SK-N-SH (cell line): ENCODE measurements at regions not wholly inside any gene's neighbourhood (a gene's known extent, or its start where the extent isn't known, plus 50 kb on each side); places are given as distances from the start of the nearest gene placed in this dataset.
"Not testable (repeated sequence)": the region's sequence is repeated elsewhere in the genome, so short reads cannot be mapped to it uniquely, and the experiment has no call there.

Experiments
- CTCF ChIA-PET: fragments of 300-600, 350-600 bp; formaldehyde crosslinking; extraction: SDS; loops from one replicate; lab custom pipeline; 2021; lab: Yijun Ruan, JAX
- POLR2A ChIA-PET: fragments of 350-600 bp; sonication (Branson Sonifier 250); formaldehyde crosslinking; extraction: SDS; loops from one replicate; lab custom pipeline; 2020; ENCODE audit warnings: antibody characterized with exemption, inconsistent platforms; lab: Yijun Ruan, JAX
- DNase-seq: peaks from one replicate; pipeline ENCODE4 v3.0.0; 2012
- H2AFZ ChIP-seq: fragments of 200-600 bp; sonication (generic); 2 replicates; pipeline ENCODE4 v1.8.1; 2016; ENCODE audit warnings: antibody characterized with exemption, mild to moderate bottlenecking, low read depth
- H3F3A ChIP-seq: fragments of 200-600 bp; sonication (generic); replicated peaks from 2 replicates; pipeline ENCODE3; 2016; ENCODE audit warnings: antibody characterized with exemption, mild to moderate bottlenecking; ENCODE audit not compliant: insufficient read depth
- H3K27ac ChIP-seq, 2 experiments: fragments of 200-500 bp in 1 of 2; fragments of 200-600 bp in 1 of 2; sonication (Bioruptor generic) in 1 of 2; sonication (generic), shearing (Covaris generic) in 1 of 2; 2 replicates each; pipeline versions ENCODE4 v1.5.1 to v1.6.1; 2014 to 2016; ENCODE audit warnings: low read depth in 2 of 2, inconsistent platforms in 1 of 2, low read length in 1 of 2, mild to moderate bottlenecking in 1 of 2, mixed read lengths in 1 of 2
- H3K27me3 ChIP-seq: fragments of 200-600 bp; sonication (generic), shearing (Covaris generic); 2 replicates; pipeline ENCODE4 v1.6.1; 2016; ENCODE audit warnings: mixed run types; ENCODE audit not compliant: insufficient read depth
- H3K36me3 ChIP-seq, 2 experiments: fragments of 200-500 bp in 1 of 2; fragments of 200-600 bp in 1 of 2; sonication (Bioruptor generic) in 1 of 2; sonication (generic) in 1 of 2; replicated peaks in 1 of 2; 2 replicates each; pipeline versions ENCODE3 to v1.5.1; 2014 to 2016; ENCODE audit warnings: low read length in 1 of 2, mild to moderate bottlenecking in 1 of 2; ENCODE audit not compliant: insufficient read depth in 2 of 2, control insufficient read depth in 1 of 2
- H3K4me1 ChIP-seq, 2 experiments: fragments of 200-500 bp in 1 of 2; fragments of 200-600 bp in 1 of 2; sonication (Bioruptor generic) in 1 of 2; sonication (generic), shearing (Covaris generic) in 1 of 2; 2 replicates each; pipeline versions ENCODE4 v1.5.1 to v1.6.1; 2014 to 2016; ENCODE audit warnings: low read depth in 1 of 2, low read length in 1 of 2, mixed run types in 1 of 2; ENCODE audit not compliant: insufficient read depth in 2 of 2, control insufficient read depth in 1 of 2
- H3K4me2 ChIP-seq: fragments of 200-600 bp; sonication (generic), shearing (Covaris generic); 2 replicates; pipeline ENCODE4 v1.6.1; 2017; ENCODE audit warnings: mixed run types
- H3K4me3 ChIP-seq, 2 experiments: fragments of 200-500 bp in 1 of 2; fragments of 200-600 bp in 1 of 2; sonication (Bioruptor generic) in 1 of 2; sonication (generic), shearing (Covaris generic) in 1 of 2; 2 replicates each; pipeline versions ENCODE4 v1.5.1 to v1.8.1; 2014 to 2016; ENCODE audit warnings: low read depth in 2 of 2, inconsistent platforms in 1 of 2, low read length in 1 of 2, mild to moderate bottlenecking in 1 of 2, mixed read lengths in 1 of 2, moderate library complexity in 1 of 2
- H3K79me2 ChIP-seq: fragments of 200-600 bp; sonication (generic); 2 replicates; pipeline ENCODE4 v1.8.1; 2017; ENCODE audit warnings: mild to moderate bottlenecking; ENCODE audit not compliant: insufficient read depth
- H3K9ac ChIP-seq: fragments of 200-600 bp; sonication (generic); 2 replicates; pipeline ENCODE4 v1.6.1; 2017; ENCODE audit warnings: mixed run types
- H3K9me2 ChIP-seq: fragments of 200-600 bp; sonication (generic); 2 replicates; pipeline ENCODE4 v1.6.1; 2017; ENCODE audit warnings: mixed run types
- H3K9me3 ChIP-seq: fragments of 200-600 bp; sonication (generic); 2 replicates; pipeline ENCODE4 v1.6.1; 2017; ENCODE audit warnings: mixed run types, mild to moderate bottlenecking, moderate library complexity
- H4K20me1 ChIP-seq: fragments of 200-600 bp; sonication (generic); 2 replicates; pipeline ENCODE4 v1.6.1; 2017; ENCODE audit warnings: mild to moderate bottlenecking, mixed run types; ENCODE audit not compliant: insufficient read depth
- CHD2 ChIP-seq: fragments of 150-350 bp; IDR thresholded peaks from 2 replicates; pipeline ENCODE4 v1.6.1; 2018; ENCODE audit warnings: low read length; ENCODE audit not compliant: partially characterized antibody
- ELF1 ChIP-seq: IDR thresholded peaks from 2 replicates; pipeline ENCODE4 v1.4.0; 2012
- EP300 ChIP-seq, 2 experiments: IDR thresholded peaks; 2 replicates each; pipeline versions ENCODE4 v1.4.0 to v1.6.1; 2012; ENCODE audit warnings: borderline replicate concordance in 1 of 2, low read depth in 1 of 2, low read length in 1 of 2
- FOSL2 ChIP-seq: IDR thresholded peaks from 2 replicates; pipeline ENCODE4 v1.4.0; 2012; ENCODE audit warnings: low read depth, mild to moderate bottlenecking, moderate library complexity, borderline replicate concordance
- FOXM1 ChIP-seq: IDR thresholded peaks from 2 replicates; pipeline ENCODE4 v1.4.0; 2012; ENCODE audit warnings: low read depth, mild to moderate bottlenecking
- GATA2 ChIP-seq: sonication (generic); formaldehyde crosslinking; IDR thresholded peaks from 2 replicates; pipeline ENCODE4 v1.5.0; 2020; ENCODE audit warnings: mild to moderate bottlenecking, missing genetic modification reagents
- JUND ChIP-seq: IDR thresholded peaks from 2 replicates; pipeline ENCODE4 v1.4.0; 2012
- NRF1 ChIP-seq: IDR thresholded peaks from 2 replicates; pipeline ENCODE4 v1.6.1; 2012; ENCODE audit warnings: low read depth, mild to moderate bottlenecking, low read length
- POLR2AphosphoS5 ChIP-seq: IDR thresholded peaks from 2 replicates; pipeline ENCODE4 v1.6.1; 2012; ENCODE audit warnings: low read depth, low read length
- RAD21 ChIP-seq: IDR thresholded peaks from 2 replicates; pipeline ENCODE4 v1.6.1; 2012; ENCODE audit warnings: mild to moderate bottlenecking, low read length
- REST ChIP-seq: IDR thresholded peaks from 2 replicates; pipeline ENCODE4 v1.6.1; 2012; ENCODE audit warnings: mild to moderate bottlenecking, low read depth, low read length, moderate library complexity
- RXRA ChIP-seq: IDR thresholded peaks from 2 replicates; pipeline ENCODE4 v1.4.0; 2012; ENCODE audit warnings: low read depth, mild to moderate bottlenecking, borderline replicate concordance
- SMC3 ChIP-seq: IDR thresholded peaks from 2 replicates; pipeline ENCODE4 v1.6.1; 2012; ENCODE audit warnings: low read depth, low read length, improper control_type of control experiment
- TAF1 ChIP-seq: IDR thresholded peaks from 2 replicates; pipeline ENCODE4 v1.6.1; 2012; ENCODE audit warnings: low read depth, mild to moderate bottlenecking, low read length, moderate library complexity, borderline replicate concordance
- TEAD4 ChIP-seq: IDR thresholded peaks from 2 replicates; pipeline ENCODE4 v1.4.0; 2012; ENCODE audit warnings: mild to moderate bottlenecking, borderline replicate concordance; ENCODE audit not compliant: insufficient read depth
- USF1 ChIP-seq: IDR thresholded peaks from 2 replicates; pipeline ENCODE4 v1.4.0; 2012; ENCODE audit warnings: low read depth, borderline replicate concordance
- YY1 ChIP-seq: IDR thresholded peaks from 2 replicates; pipeline ENCODE4 v1.4.0; 2012; ENCODE audit warnings: low read depth, mild to moderate bottlenecking
- ZBTB33 ChIP-seq: IDR thresholded peaks from 2 replicates; pipeline ENCODE4 v1.4.0; 2012; ENCODE audit warnings: low read depth, borderline replicate concordance
- WGBS: methylation state at CpG from one replicate; pipeline ENCODE4 v1.1.6; 2017; ENCODE audit warnings: low lambda C conversion rate; 5-methylcytosine and 5-hydroxymethylcytosine counted together
- TF ChIP-seq, protein P1 (sequence below): fragments of 200-600 bp; sonication (generic); IDR thresholded peaks from 2 replicates; pipeline ENCODE4 v1.6.1; 2017; ENCODE audit warnings: antibody characterized with exemption, mild to moderate bottlenecking, moderate library complexity
- TF ChIP-seq, protein P2 (sequence below): IDR thresholded peaks from 2 replicates; pipeline ENCODE4; 2012

DNA sequence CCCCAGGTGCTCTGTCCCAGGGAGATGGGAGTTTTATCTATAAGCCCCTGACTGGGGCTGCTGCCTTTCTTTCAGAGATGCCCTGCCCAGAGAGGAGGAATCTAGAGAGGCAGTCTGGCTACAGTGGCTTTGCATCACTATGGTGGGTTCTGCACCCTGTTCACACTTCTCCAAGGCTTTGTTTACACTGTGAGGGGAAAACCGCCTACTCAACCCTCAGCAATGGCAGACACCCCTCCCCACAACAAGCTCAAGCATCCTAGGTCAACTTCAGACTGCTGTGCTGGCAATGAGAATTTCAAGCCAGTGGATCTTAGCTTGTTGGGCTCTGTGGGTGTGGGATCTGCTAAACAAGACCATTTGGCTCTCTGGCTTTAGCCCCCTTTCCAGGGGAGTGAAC lies 204.4 kb upstream of the THRB start:
- H4K20me1 ChIP-seq, H3K36me3 ChIP-seq, H3K4me1 ChIP-seq, DNase-seq, H3K4me2 ChIP-seq, H3K9me2 ChIP-seq, H3K9me3 ChIP-seq, H3K79me2 ChIP-seq, H3K27ac ChIP-seq, H3K9ac ChIP-seq, POLR2A ChIA-PET, H3K27me3 ChIP-seq, H2AFZ ChIP-seq, H3F3A ChIP-seq, H3K4me3 ChIP-seq: not testable (repeated sequence)
- CTCF ChIA-PET = interaction anchor here (1.2 kb wide), 1 partner anchor 15 kb away, joined by 3 read pairs; no protein-coding TSS in a partner anchor
- 29% methylated on average over 1 of the region's 1 CpG for WGBS

DNA sequence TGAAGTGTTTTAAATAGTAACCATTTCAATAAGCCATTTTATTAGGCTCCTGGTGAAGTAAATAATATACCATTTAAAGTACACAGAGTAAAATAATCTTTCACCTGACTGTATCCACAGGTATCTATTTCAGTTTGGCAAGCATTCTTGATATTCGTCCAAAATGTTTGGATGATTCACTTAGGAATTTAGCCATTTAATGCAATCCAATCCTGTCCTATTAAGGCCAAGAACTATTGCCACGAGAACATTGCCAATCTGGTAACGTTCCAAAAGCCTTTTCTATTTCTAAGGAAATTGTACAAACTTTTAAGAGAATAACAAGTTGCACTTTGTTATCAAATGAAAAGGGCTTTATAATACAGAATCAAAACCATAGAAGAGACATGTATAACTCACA lies 209.8 kb upstream of the THRB start:
- no peak overlapping the region for H3K9ac ChIP-seq
- H3F3A ChIP-seq = no peaks in the 10 kb centered on the region
- H3K9me2 ChIP-seq = no peaks in the 10 kb centered on the region
- H3K4me2 ChIP-seq = no peak overlapping the region
- no peaks in the 10 kb centered on the region for H3K36me3 ChIP-seq
- H3K4me3 ChIP-seq = no peak overlapping the region
- DNase-seq = no peak
- no peak overlapping the region for H2AFZ ChIP-seq
- ChIA-PET POLR2A (no interaction called here), CTCF (no interaction called here)
- no peaks in the 10 kb centered on the region for H3K79me2 ChIP-seq
- no peaks in the 10 kb centered on the region for H3K4me1 ChIP-seq
- H4K20me1 ChIP-seq = no peaks in the 10 kb centered on the region
- WGBS = 9% methylated on average over 3 of the region's 3 CpGs
- H3K27ac ChIP-seq = no peak overlapping the region
- H3K27me3 ChIP-seq = no peaks in the 10 kb centered on the region
- H3K9me3 ChIP-seq = no peaks in the 10 kb centered on the region
- TF ChIP-seq RXRA = no peak
- no peak for TF ChIP-seq POLR2AphosphoS5
- no peak for TF ChIP-seq FOXM1
- no peak for TF ChIP-seq SMC3
- TF ChIP-seq ELF1 = no peak
- TF ChIP-seq, protein P1, sequence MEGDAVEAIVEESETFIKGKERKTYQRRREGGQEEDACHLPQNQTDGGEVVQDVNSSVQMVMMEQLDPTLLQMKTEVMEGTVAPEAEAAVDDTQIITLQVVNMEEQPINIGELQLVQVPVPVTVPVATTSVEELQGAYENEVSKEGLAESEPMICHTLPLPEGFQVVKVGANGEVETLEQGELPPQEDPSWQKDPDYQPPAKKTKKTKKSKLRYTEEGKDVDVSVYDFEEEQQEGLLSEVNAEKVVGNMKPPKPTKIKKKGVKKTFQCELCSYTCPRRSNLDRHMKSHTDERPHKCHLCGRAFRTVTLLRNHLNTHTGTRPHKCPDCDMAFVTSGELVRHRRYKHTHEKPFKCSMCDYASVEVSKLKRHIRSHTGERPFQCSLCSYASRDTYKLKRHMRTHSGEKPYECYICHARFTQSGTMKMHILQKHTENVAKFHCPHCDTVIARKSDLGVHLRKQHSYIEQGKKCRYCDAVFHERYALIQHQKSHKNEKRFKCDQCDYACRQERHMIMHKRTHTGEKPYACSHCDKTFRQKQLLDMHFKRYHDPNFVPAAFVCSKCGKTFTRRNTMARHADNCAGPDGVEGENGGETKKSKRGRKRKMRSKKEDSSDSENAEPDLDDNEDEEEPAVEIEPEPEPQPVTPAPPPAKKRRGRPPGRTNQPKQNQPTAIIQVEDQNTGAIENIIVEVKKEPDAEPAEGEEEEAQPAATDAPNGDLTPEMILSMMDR = no peak
- TF ChIP-seq, protein P2, sequence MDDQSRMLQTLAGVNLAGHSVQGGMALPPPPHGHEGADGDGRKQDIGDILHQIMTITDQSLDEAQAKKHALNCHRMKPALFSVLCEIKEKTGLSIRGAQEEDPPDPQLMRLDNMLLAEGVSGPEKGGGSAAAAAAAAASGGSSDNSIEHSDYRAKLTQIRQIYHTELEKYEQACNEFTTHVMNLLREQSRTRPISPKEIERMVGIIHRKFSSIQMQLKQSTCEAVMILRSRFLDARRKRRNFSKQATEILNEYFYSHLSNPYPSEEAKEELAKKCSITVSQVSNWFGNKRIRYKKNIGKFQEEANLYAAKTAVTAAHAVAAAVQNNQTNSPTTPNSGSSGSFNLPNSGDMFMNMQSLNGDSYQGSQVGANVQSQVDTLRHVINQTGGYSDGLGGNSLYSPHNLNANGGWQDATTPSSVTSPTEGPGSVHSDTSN = no peak
- no peak for TF ChIP-seq TEAD4
- TF ChIP-seq JUND = peak; percentile 36; the same call in 1 of the 2 replicates
- 0 out of 4 replicates have a peak, but pooled peaks of 1 of the 2 experiments have one; percentile 7 for TF ChIP-seq EP300 (IDR thresholded peaks at IDR 0.05; ENCODE audit: borderline replicate concordance in 1 of 2, low read depth in 1 of 2, low read length in 1 of 2)
- TF ChIP-seq GATA2 = no peak
- TF ChIP-seq RAD21 = no peak
- TF ChIP-seq ZBTB33 = no peak
- TF ChIP-seq NRF1 = no peak
- no peak for TF ChIP-seq TAF1
- no peak for TF ChIP-seq CHD2
- TF ChIP-seq YY1 = no peak
- no peak for TF ChIP-seq REST
- peak; percentile 43; the same call in 1 of the 2 replicates for TF ChIP-seq FOSL2
- TF ChIP-seq USF1 = no peak
